Upper lobe of left lung (tissue), 4 donors: ENCODE measurements at regions not wholly inside any gene's neighbourhood (a gene's known extent, or its start where the extent isn't known, plus 50 kb on each side); places are given as distances from the start of the nearest gene placed in this dataset.

Source experiments
- CTCF ChIP-seq, 6 experiments: fragments of 450-650 bp in 4 of 6; fragments of 200-600 bp in 2 of 6; sonication (generic) in 2 of 6; IDR thresholded peaks; one replicate each; pipeline ENCODE4 v1.5.1; 2016 to 2019; ENCODE audit warnings: antibody characterized with exemption in 6 of 6
- POLR2A ChIP-seq, 4 donors: fragments of 450-650 bp; IDR thresholded peaks; one replicate each; pipeline ENCODE4 v1.5.1; 2016 to 2017; ENCODE audit warnings: antibody characterized with exemption in 4 of 4, mild to moderate bottlenecking in 2 of 4
- POLR2AphosphoS5 ChIP-seq, 2 donors: sonication (generic); formaldehyde crosslinking; IDR thresholded peaks; one replicate each; pipeline ENCODE4 v1.5.1; 2017; ENCODE audit warnings: antibody characterized with exemption in 2 of 2

GRCh38 chr1:57925226-57925625, 501.4 kb upstream of the DAB1 start:
- TF ChIP-seq CTCF (IDR thresholded peaks at IDR 0.05) (no peak), POLR2A (IDR thresholded peaks at IDR 0.05) (no peak), POLR2AphosphoS5 (IDR thresholded peaks at IDR 0.05) (no peak)
